ENCODE measurements at regions not wholly inside any gene's neighbourhood (a gene's known extent, or its start where the extent isn't known, plus 50 kb on each side); places are given as distances from the start of the nearest gene placed in this dataset.

DNA sequence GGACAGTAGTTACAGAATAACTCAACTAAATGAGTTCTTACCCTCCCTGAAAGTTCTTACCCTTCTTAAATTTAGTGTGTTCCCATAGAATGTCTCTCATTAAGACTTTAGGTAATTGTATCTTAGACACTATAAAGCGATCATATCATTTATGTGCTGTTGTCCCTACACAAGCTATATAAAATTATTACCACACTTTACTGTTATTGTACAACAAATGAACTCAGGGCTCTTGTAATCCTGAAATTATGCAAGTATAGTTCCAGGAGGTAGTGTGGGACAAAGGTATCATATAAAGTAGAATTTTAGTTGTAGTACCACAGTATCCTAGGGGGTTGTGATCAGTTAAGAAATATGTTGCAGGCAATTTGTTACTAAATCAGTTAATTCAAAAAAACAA, 167.4 kb upstream of the CARMIL1 start:
- Histone ChIP-seq H3K4me2 (no peak overlapping the region), H3K9me3 (no peaks in the 10 kb centered on the region), H3K4me1 (no peaks in the 10 kb centered on the region), H3K4me3 (no peak overlapping the region), H3K27ac (no peak overlapping the region)
- POLR2A ChIA-PET: no interaction called here
- WGBS (ENCODE audit: missing lambda C conversion rate): 83% methylated on average over 1 of the region's 1 CpG
- FAIRE-seq (no peak), DNase-seq (ENCODE audit: low read depth in 1 of 2, low spot score in 1 of 2) (no peak), ATAC-seq (no peak)
- TF ChIP-seq, protein P1, sequence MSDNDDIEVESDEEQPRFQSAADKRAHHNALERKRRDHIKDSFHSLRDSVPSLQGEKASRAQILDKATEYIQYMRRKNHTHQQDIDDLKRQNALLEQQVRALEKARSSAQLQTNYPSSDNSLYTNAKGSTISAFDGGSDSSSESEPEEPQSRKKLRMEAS (IDR thresholded peaks at IDR 0.05): no peak
- TF ChIP-seq SREBF2 (IDR thresholded peaks at IDR 0.05): no peak
- TF ChIP-seq, protein P2, sequence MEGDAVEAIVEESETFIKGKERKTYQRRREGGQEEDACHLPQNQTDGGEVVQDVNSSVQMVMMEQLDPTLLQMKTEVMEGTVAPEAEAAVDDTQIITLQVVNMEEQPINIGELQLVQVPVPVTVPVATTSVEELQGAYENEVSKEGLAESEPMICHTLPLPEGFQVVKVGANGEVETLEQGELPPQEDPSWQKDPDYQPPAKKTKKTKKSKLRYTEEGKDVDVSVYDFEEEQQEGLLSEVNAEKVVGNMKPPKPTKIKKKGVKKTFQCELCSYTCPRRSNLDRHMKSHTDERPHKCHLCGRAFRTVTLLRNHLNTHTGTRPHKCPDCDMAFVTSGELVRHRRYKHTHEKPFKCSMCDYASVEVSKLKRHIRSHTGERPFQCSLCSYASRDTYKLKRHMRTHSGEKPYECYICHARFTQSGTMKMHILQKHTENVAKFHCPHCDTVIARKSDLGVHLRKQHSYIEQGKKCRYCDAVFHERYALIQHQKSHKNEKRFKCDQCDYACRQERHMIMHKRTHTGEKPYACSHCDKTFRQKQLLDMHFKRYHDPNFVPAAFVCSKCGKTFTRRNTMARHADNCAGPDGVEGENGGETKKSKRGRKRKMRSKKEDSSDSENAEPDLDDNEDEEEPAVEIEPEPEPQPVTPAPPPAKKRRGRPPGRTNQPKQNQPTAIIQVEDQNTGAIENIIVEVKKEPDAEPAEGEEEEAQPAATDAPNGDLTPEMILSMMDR (IDR thresholded peaks at IDR 0.05): no peak
- TF ChIP-seq CHD2 (IDR thresholded peaks at IDR 0.05; ENCODE audit: low read length, partially characterized antibody): no peak
- no peak for TF ChIP-seq GATA3 (IDR thresholded peaks at IDR 0.05; ENCODE audit: borderline replicate concordance)
- TF ChIP-seq TP53 (CRISPR knock-in tag; IDR thresholded peaks at IDR 0.05): no peak
- CTCF ChIA-PET: no interaction called here

DNA sequence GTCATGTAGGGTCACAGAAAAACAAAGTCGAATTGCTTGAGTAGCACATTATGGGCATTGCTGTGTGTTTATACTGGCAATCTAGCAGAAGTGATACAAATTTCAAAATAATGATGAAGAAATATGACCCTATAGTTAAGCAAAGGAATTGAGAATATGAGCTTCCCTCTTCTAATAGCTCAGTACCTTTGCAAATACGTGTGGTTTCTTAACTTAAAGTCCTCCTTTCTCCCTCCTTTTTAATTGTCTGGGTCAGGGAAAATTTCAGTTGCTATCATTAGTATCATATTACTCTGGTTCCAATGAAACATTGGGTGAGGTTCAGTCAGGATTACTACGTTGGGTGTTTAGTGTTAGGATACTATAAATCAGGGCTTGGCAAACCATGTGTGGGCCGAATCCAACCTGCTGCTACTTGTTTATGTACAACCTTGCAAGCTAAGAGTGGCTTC, 166.8 kb upstream of the CARMIL1 start:
- DNase-seq (ENCODE audit: low read depth in 1 of 2, low spot score in 1 of 2) (no peak), FAIRE-seq (no peak), ATAC-seq (no peak)
- Histone ChIP-seq H3K4me1 (no peaks in the 10 kb centered on the region), H3K4me3 (no peak overlapping the region), H3K4me2 (no peak overlapping the region), H3K27ac (no peak overlapping the region), H3K9me3 (no peaks in the 10 kb centered on the region)
- ChIA-PET POLR2A (no interaction called here), CTCF (no interaction called here)
- WGBS (ENCODE audit: missing lambda C conversion rate): 3% methylated on average over 4 of the region's 4 CpGs
- no peak for TF ChIP-seq HOXB13 (CRISPR knock-in tag; IDR thresholded peaks at IDR 0.05; ENCODE audit: low read depth)
- TF ChIP-seq HOXA7 (CRISPR knock-in tag; IDR thresholded peaks at IDR 0.05): no peak
- no peak for TF ChIP-seq ESRRA (IDR thresholded peaks at IDR 0.05; ENCODE audit: borderline replicate concordance, low read length)
- no peak for TF ChIP-seq CHD2 (IDR thresholded peaks at IDR 0.05; ENCODE audit: low read length, partially characterized antibody)
- no peak for TF ChIP-seq CEBPB (IDR thresholded peaks at IDR 0.05)
- TF ChIP-seq POLR2A (IDR thresholded peaks at IDR 0.05; ENCODE audit: low read length): no peak
- TF ChIP-seq KDM5A (IDR thresholded peaks at IDR 0.05): no peak
- no peak for TF ChIP-seq BHLHE40 (IDR thresholded peaks at IDR 0.05; ENCODE audit: low read depth, low read length)

DNA sequence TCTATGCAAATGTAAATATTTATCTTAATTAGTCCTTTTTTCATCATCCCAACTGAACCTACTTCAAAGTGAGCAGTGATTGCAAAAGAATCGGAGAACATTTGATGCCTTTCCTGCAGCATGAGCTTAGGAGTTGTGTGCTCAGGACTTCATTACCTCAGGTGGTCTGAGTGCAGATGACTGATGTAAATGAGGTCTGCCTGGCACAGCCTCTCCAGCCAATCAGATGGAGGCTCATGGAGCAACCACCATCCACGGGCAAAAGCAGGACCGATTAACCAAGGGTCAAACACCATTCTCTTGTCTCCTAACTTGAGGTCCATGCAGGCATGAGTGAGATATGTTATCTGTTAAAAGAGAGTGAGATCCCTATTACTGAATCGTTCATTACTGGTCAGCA, 165.7 kb upstream of the CARMIL1 start:
- Histone ChIP-seq H3K27ac (no peak overlapping the region), H3K4me3 (no peak overlapping the region), H3K4me2 (no peak overlapping the region), H3K4me1 (no peaks in the 10 kb centered on the region), H3K9me3 (no peaks in the 10 kb centered on the region)
- DNase-seq (ENCODE audit: low read depth in 1 of 2, low spot score in 1 of 2) (no peak), FAIRE-seq (no peak), ATAC-seq (no peak)
- TF ChIP-seq ZSCAN20 (CRISPR knock-in tag; IDR thresholded peaks at IDR 0.05): no peak
- TF ChIP-seq, protein P3, sequence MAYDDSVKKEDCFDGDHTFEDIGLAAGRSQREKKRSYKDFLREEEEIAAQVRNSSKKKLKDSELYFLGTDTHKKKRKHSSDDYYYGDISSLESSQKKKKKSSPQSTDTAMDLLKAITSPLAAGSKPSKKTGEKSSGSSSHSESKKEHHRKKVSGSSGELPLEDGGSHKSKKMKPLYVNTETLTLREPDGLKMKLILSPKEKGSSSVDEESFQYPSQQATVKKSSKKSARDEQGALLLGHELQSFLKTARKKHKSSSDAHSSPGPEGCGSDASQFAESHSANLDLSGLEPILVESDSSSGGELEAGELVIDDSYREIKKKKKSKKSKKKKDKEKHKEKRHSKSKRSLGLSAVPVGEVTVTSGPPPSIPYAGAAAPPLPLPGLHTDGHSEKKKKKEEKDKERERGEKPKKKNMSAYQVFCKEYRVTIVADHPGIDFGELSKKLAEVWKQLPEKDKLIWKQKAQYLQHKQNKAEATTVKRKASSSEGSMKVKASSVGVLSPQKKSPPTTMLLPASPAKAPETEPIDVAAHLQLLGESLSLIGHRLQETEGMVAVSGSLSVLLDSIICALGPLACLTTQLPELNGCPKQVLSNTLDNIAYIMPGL (CRISPR knock-in tag; IDR thresholded peaks at IDR 0.05; ENCODE audit: borderline replicate concordance): no peak
- no peak for TF ChIP-seq JUNB (IDR thresholded peaks at IDR 0.05)
- no peak for TF ChIP-seq RCOR1 (IDR thresholded peaks at IDR 0.05; ENCODE audit: low read depth, low read length)
- POLR2A ChIA-PET: no interaction called here
- WGBS (ENCODE audit: missing lambda C conversion rate): 62% methylated on average over 4 of the region's 4 CpGs
- CTCF ChIA-PET: no interaction called here

DNA sequence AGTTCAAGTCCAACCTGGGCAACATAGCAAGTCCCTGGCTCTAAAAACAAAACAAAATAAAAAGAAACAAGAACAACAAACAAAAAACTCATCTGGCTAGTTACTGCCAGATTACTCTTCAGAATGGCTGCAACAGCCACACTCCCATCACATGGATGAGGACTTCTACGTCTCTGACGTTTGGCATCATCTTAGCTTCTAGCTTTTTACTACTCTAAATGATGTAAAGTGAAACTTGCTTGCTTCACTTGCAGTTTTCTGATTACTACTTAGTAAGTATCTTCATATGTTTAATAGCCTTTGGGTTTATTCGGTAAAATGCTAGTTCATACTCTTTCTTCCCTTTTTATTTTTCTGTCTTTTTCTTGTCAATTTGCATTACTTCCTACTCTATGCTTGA, 161.1 kb upstream of the CARMIL1 start:
- no peak for DNase-seq (ENCODE audit: low read depth in 1 of 2, low spot score in 1 of 2)
- POLR2A ChIA-PET: no interaction called here
- ATAC-seq: no peak
- H3K4me3 ChIP-seq: no peak overlapping the region
- 33% methylated on average over 3 of the region's 3 CpGs for WGBS (ENCODE audit: missing lambda C conversion rate)
- no peak for FAIRE-seq
- H3K9me3 ChIP-seq: no peaks in the 10 kb centered on the region
- no peaks in the 10 kb centered on the region for H3K4me1 ChIP-seq
- no peak overlapping the region for H3K27ac ChIP-seq
- CTCF ChIA-PET: no interaction called here
- no peak for TF ChIP-seq JUNB (IDR thresholded peaks at IDR 0.05)
- no peak for TF ChIP-seq ZFP36 (IDR thresholded peaks at IDR 0.05; ENCODE audit: borderline replicate concordance, partially characterized antibody)
- no peak for TF ChIP-seq ZC3H11A (IDR thresholded peaks at IDR 0.05)
- no peak for TF ChIP-seq EHF (CRISPR knock-in tag; IDR thresholded peaks at IDR 0.05)
- TF ChIP-seq BHLHE40 (IDR thresholded peaks at IDR 0.05; ENCODE audit: low read depth, low read length): no peak
- TF ChIP-seq, protein P4, sequence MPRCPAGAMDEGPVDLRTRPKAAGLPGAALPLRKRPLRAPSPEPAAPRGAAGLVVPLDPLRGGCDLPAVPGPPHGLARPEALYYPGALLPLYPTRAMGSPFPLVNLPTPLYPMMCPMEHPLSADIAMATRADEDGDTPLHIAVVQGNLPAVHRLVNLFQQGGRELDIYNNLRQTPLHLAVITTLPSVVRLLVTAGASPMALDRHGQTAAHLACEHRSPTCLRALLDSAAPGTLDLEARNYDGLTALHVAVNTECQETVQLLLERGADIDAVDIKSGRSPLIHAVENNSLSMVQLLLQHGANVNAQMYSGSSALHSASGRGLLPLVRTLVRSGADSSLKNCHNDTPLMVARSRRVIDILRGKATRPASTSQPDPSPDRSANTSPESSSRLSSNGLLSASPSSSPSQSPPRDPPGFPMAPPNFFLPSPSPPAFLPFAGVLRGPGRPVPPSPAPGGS (IDR thresholded peaks at IDR 0.05): no peak
- TF ChIP-seq POLR2AphosphoS2 (conservative IDR thresholded peaks at IDR 0.05; ENCODE audit: low read length): no peak
- TF ChIP-seq EP300 (IDR thresholded peaks at IDR 0.05): no peak
- TF ChIP-seq NR3C1 (IDR thresholded peaks at IDR 0.05): no peak
- no peak for TF ChIP-seq ZNF302 (CRISPR knock-in tag; IDR thresholded peaks at IDR 0.05)
- TF ChIP-seq CBX8 (IDR thresholded peaks at IDR 0.05): no peak
- TF ChIP-seq RARB (CRISPR knock-in tag; IDR thresholded peaks at IDR 0.05): no peak
- TF ChIP-seq CEBPB (IDR thresholded peaks at IDR 0.05): no peak
- no peak for TF ChIP-seq POLR2A (IDR thresholded peaks at IDR 0.05; ENCODE audit: low read length)
- no peak for TF ChIP-seq MAFK (IDR thresholded peaks at IDR 0.05; ENCODE audit: partially characterized antibody)
- TF ChIP-seq EHMT2 (IDR thresholded peaks at IDR 0.05; ENCODE audit: low read depth): no peak
- no peak overlapping the region for H3K4me2 ChIP-seq
